ENCODE measurements at regions not wholly inside any gene's neighbourhood (a gene's known extent, or its start where the extent isn't known, plus 50 kb on each side); places are given as distances from the start of the nearest gene placed in this dataset.

DNA sequence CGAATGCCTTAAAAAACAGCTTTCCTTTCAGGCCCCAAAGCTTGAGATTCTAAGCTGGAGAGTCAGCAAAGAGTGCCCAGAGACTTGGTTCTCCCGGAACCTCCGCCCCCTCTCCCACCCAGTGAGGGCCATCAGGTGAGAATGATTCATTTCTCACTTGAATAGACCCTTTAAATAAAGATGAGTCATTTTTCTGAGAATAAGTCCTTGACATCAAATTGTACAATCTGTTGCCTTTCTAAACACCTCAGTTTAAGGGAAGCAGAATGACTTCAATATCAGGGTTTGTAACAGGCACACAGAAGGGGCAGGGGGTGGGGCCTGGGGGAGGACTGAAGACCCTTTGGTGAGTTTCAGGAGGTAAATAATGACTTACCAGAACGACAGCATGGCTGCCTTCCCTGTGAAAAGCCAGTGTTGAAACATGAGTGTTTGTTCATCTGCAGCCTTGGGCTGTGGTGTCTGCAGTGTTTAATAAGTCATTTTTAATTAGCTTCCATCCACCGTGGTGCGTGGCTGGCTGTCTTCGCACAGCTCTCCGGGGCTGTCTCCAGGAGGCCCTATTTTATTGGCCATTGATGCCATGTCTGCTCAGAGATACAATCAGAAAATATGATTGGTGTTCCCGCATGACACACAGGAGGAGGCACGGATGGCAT, 134.9 kb upstream of the ZNF236 start:
- Histone ChIP-seq H3K9me3 (ENCODE audit: control insufficient read depth, insufficient read depth, low read length) (no peaks in the 10 kb centered on the region), H3K4me1 (ENCODE audit: control insufficient read depth, insufficient read depth, low read length) (peaks cover 20% of the 10 kb centered on the region), H3K27me3 (ENCODE audit: control insufficient read depth, insufficient read depth, low read length) (no peaks in the 10 kb centered on the region), H3K4me3 (ENCODE audit: low read depth, low read length) (no peak overlapping the region), H3K36me3 (ENCODE audit: control insufficient read depth, insufficient read depth, low read length) (no peaks in the 10 kb centered on the region), H3K27ac (ENCODE audit: low read depth, low read length) (no peak overlapping the region)
- 60% methylated on average over 7 of the region's 10 CpGs for WGBS (ENCODE audit: insufficient coverage)
- DNase-seq (ENCODE audit: low read depth in 4 of 6, low spot score in 6 of 6), result peak in 1 of 6 donors; percentile 63

DNA sequence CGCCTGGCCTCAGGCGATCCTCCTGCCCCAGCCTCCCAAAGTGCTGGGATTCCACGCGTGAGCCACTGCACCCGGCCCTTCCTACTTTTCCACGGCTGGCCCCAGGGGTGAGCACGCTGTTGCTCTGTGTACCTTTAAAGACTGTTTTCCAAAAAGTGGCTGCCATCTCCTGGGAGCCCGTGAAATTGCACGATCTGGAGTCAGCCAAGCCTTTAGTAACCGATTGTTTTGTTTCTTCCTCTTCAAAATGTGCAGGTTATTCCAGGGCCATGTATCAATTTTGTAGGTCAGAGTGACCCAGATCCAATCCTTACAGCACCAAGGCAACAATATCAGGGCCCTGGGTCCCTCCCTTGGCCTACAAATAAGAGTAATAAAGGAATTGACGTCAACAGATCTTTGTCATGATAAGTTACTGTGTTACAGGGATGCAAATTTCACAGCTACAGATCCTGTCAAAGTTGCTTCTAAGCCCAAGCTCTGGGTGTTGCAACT, 135.6 kb upstream of the ZNF236 start:
- DNase-seq (ENCODE audit: low read depth in 4 of 6, low spot score in 6 of 6), result peak in 4 of 6 donors; percentile 48 to 91 (median 69)
- H3K27ac ChIP-seq (ENCODE audit: low read depth, low read length), result no peak overlapping the region
- no peak overlapping the region for H3K4me3 ChIP-seq (ENCODE audit: low read depth, low read length)
- no peaks in the 10 kb centered on the region for H3K9me3 ChIP-seq (ENCODE audit: control insufficient read depth, insufficient read depth, low read length)
- H3K27me3 ChIP-seq (ENCODE audit: control insufficient read depth, insufficient read depth, low read length), result no peaks in the 10 kb centered on the region
- H3K36me3 ChIP-seq (ENCODE audit: control insufficient read depth, insufficient read depth, low read length), result no peaks in the 10 kb centered on the region
- H3K4me1 ChIP-seq (ENCODE audit: control insufficient read depth, insufficient read depth, low read length), result peaks cover 20% of the 10 kb centered on the region
- 9% methylated on average over 9 of the region's 11 CpGs for WGBS (ENCODE audit: insufficient coverage)

DNA sequence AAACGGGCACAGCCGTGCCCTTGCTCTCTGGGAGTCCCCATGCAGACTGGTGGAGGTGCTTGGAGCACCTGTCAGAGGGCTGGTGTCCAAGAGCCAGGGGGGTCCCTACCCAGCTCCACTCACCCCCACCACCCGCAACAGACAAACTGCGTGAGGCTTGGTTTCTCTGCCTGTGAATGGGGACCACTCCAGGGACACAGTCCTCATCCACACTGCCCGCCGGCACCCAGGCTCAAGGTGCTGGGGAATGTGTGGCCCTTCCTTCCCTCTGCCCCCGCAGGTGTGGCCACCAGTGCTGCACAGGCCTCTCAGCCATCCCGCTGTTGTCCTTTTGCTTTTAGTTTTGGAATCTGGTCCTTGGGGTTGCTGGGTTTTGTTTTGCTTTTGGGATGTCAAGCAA, 136.5 kb upstream of the ZNF236 start:
- H3K4me3 ChIP-seq (ENCODE audit: low read depth, low read length), result no peak overlapping the region
- WGBS (ENCODE audit: insufficient coverage), result 97% methylated on average over 4 of the region's 8 CpGs
- DNase-seq (ENCODE audit: low read depth in 4 of 6, low spot score in 6 of 6), result no peak
- no peaks in the 10 kb centered on the region for H3K9me3 ChIP-seq (ENCODE audit: control insufficient read depth, insufficient read depth, low read length)
- no peak overlapping the region for H3K27ac ChIP-seq (ENCODE audit: low read depth, low read length)
- H3K27me3 ChIP-seq (ENCODE audit: control insufficient read depth, insufficient read depth, low read length), result no peaks in the 10 kb centered on the region
- H3K4me1 ChIP-seq (ENCODE audit: control insufficient read depth, insufficient read depth, low read length), result peaks cover 20% of the 10 kb centered on the region
- H3K36me3 ChIP-seq (ENCODE audit: control insufficient read depth, insufficient read depth, low read length), result no peaks in the 10 kb centered on the region

- no peak for DNase-seq (ENCODE audit: low read depth in 4 of 6, low spot score in 6 of 6)
- H3K27ac ChIP-seq (ENCODE audit: low read depth, low read length), result no peak overlapping the region
- no peaks in the 10 kb centered on the region for H3K27me3 ChIP-seq (ENCODE audit: control insufficient read depth, insufficient read depth, low read length)
- H3K4me3 ChIP-seq (ENCODE audit: low read depth, low read length), result no peak overlapping the region
- H3K36me3 ChIP-seq (ENCODE audit: control insufficient read depth, insufficient read depth, low read length), result no peaks in the 10 kb centered on the region
- 91% methylated on average over 5 of the region's 7 CpGs for WGBS (ENCODE audit: insufficient coverage)
- H3K4me1 ChIP-seq (ENCODE audit: control insufficient read depth, insufficient read depth, low read length), result peaks cover 20% of the 10 kb centered on the region
- H3K9me3 ChIP-seq (ENCODE audit: control insufficient read depth, insufficient read depth, low read length), result no peaks in the 10 kb centered on the region
These were observed 137.0 kb upstream of the ZNF236 start for GRCh38 chr18:76685402-76685801.

- Histone ChIP-seq H3K9me3 (ENCODE audit: control insufficient read depth, insufficient read depth, low read length) (no peaks in the 10 kb centered on the region), H3K36me3 (ENCODE audit: control insufficient read depth, insufficient read depth, low read length) (no peaks in the 10 kb centered on the region), H3K27ac (ENCODE audit: low read depth, low read length) (no peak overlapping the region), H3K4me3 (ENCODE audit: low read depth, low read length) (no peak overlapping the region), H3K27me3 (ENCODE audit: control insufficient read depth, insufficient read depth, low read length) (no peaks in the 10 kb centered on the region), H3K4me1 (ENCODE audit: control insufficient read depth, insufficient read depth, low read length) (peaks cover 29% of the 10 kb centered on the region)
- 88% methylated on average over 10 of the region's 16 CpGs for WGBS (ENCODE audit: insufficient coverage)
- no peak for DNase-seq (ENCODE audit: low read depth in 4 of 6, low spot score in 6 of 6)
These were observed 138.1 kb upstream of the ZNF236 start for GRCh38 chr18:76684265-76684664.

DNA sequence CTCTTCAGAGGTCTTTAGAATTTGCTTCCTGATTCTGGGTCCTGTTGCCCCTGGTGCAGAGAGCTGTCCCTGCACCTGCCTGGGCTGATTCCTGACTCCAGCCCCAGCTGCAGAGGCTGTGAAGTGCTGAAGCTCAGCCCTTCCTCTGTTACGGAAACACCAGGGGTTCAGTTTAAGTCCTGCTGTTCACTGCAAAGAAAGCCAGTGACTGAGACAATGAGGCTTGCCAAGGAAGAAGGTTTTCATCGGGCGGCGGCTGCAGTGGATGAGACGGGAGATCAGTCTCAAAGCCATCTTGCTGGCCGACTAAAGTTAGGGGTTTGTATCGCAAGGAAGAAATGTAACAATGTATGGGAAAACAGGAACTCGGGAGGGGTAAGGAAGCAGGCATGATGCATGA, 142.4 kb upstream of the ZNF236 start:
- H3K27me3 ChIP-seq (ENCODE audit: control insufficient read depth, insufficient read depth, low read length), result no peaks in the 10 kb centered on the region
- DNase-seq (ENCODE audit: low read depth in 4 of 6, low spot score in 6 of 6), result peak in 1 of 6 donors; percentile 51
- H3K4me1 ChIP-seq (ENCODE audit: control insufficient read depth, insufficient read depth, low read length), result peaks cover 24% of the 10 kb centered on the region
- H3K9me3 ChIP-seq (ENCODE audit: control insufficient read depth, insufficient read depth, low read length), result no peaks in the 10 kb centered on the region
- WGBS (ENCODE audit: insufficient coverage), result 33% methylated on average over 8 of the region's 8 CpGs
- H3K36me3 ChIP-seq (ENCODE audit: control insufficient read depth, insufficient read depth, low read length), result no peaks in the 10 kb centered on the region
- H3K4me3 ChIP-seq (ENCODE audit: low read depth, low read length), result no peak overlapping the region
- H3K27ac ChIP-seq (ENCODE audit: low read depth, low read length), result no peak overlapping the region

DNA sequence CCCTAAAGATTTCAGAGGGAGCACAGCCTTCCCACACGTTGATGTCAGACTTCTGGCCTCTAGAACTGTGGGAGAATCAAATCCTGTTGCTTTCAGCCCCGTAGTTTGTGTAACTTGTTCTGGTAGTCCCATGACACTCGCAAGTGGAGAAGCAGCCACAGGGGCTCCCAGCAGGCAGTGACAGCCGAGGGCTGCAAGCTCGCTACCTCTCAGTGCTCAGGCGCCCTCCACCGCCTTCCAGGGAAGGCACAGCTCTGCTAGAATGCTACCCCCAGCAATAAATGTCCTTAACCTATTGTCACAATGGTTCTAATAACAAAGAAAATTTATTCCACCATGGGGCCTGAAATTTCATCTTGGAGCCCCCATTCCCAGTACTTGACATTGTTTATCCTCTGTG, 143.1 kb upstream of the ZNF236 start:
- 53% methylated on average over 7 of the region's 7 CpGs for WGBS (ENCODE audit: insufficient coverage)
- no peak overlapping the region for H3K27ac ChIP-seq (ENCODE audit: low read depth, low read length)
- no peaks in the 10 kb centered on the region for H3K36me3 ChIP-seq (ENCODE audit: control insufficient read depth, insufficient read depth, low read length)
- peak in 1 of 6 donors; percentile 50 for DNase-seq (ENCODE audit: low read depth in 4 of 6, low spot score in 6 of 6)
- H3K4me1 ChIP-seq (ENCODE audit: control insufficient read depth, insufficient read depth, low read length), result peaks cover 22% of the 10 kb centered on the region
- no peaks in the 10 kb centered on the region for H3K9me3 ChIP-seq (ENCODE audit: control insufficient read depth, insufficient read depth, low read length)
- no peak overlapping the region for H3K4me3 ChIP-seq (ENCODE audit: low read depth, low read length)
- H3K27me3 ChIP-seq (ENCODE audit: control insufficient read depth, insufficient read depth, low read length), result no peaks in the 10 kb centered on the region

- Histone ChIP-seq H3K4me3 (ENCODE audit: low read depth, low read length) (no peak overlapping the region), H3K9me3 (ENCODE audit: control insufficient read depth, insufficient read depth, low read length) (no peaks in the 10 kb centered on the region), H3K27ac (ENCODE audit: low read depth, low read length) (no peak overlapping the region), H3K36me3 (ENCODE audit: control insufficient read depth, insufficient read depth, low read length) (no peaks in the 10 kb centered on the region), H3K27me3 (ENCODE audit: control insufficient read depth, insufficient read depth, low read length) (no peaks in the 10 kb centered on the region), H3K4me1 (ENCODE audit: control insufficient read depth, insufficient read depth, low read length) (peaks cover 19% of the 10 kb centered on the region)
- peak in 2 of 6 donors; percentile 21 to 64 for DNase-seq (ENCODE audit: low read depth in 4 of 6, low spot score in 6 of 6)
- WGBS (ENCODE audit: insufficient coverage), result 42% methylated on average over 6 of the region's 8 CpGs
These were observed 144.1 kb upstream of the ZNF236 start for GRCh38 chr18:76678248-76678647.

DNA sequence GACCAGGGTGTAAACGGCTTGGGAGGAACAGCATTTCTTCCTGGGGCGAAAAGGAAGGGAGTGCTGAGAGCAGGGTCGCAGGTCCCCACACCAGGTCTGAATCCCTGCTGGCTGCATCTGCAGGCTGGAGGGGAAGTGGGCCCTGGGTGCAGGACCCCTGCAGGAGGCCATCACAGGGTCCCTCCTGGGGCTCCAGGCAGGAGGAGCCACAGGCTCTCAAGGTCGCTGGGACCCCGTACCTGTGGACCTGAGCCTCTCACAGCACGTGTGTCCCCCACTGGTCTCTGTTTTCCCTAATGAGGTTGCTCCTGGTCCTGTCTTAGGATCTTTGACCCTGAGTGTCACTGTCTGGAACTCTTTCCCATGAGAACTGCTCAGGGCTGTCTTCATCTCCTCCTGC, 147.8 kb upstream of the ZNF236 start:
- no peak for DNase-seq (ENCODE audit: low read depth in 4 of 6, low spot score in 6 of 6)
- Histone ChIP-seq H3K36me3 (ENCODE audit: control insufficient read depth, insufficient read depth, low read length) (no peaks in the 10 kb centered on the region), H3K27me3 (ENCODE audit: control insufficient read depth, insufficient read depth, low read length) (no peaks in the 10 kb centered on the region), H3K27ac (ENCODE audit: low read depth, low read length) (no peak overlapping the region), H3K4me1 (ENCODE audit: control insufficient read depth, insufficient read depth, low read length) (peaks cover 13% of the 10 kb centered on the region), H3K9me3 (ENCODE audit: control insufficient read depth, insufficient read depth, low read length) (no peaks in the 10 kb centered on the region), H3K4me3 (ENCODE audit: low read depth, low read length) (no peak overlapping the region)
- whole genome bisulfite sequencing (ENCODE audit: insufficient coverage), result 80% methylated on average over 6 of the region's 6 CpGs

All from spinal cord (tissue), 9 donors.